ENCODE measurements at regions not wholly inside any gene's neighbourhood (a gene's known extent, or its start where the extent isn't known, plus 50 kb on each side); places are given as distances from the start of the nearest gene placed in this dataset.

- TF ChIP-seq, protein P1, sequence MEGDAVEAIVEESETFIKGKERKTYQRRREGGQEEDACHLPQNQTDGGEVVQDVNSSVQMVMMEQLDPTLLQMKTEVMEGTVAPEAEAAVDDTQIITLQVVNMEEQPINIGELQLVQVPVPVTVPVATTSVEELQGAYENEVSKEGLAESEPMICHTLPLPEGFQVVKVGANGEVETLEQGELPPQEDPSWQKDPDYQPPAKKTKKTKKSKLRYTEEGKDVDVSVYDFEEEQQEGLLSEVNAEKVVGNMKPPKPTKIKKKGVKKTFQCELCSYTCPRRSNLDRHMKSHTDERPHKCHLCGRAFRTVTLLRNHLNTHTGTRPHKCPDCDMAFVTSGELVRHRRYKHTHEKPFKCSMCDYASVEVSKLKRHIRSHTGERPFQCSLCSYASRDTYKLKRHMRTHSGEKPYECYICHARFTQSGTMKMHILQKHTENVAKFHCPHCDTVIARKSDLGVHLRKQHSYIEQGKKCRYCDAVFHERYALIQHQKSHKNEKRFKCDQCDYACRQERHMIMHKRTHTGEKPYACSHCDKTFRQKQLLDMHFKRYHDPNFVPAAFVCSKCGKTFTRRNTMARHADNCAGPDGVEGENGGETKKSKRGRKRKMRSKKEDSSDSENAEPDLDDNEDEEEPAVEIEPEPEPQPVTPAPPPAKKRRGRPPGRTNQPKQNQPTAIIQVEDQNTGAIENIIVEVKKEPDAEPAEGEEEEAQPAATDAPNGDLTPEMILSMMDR (conservative IDR thresholded peaks at IDR 0.05; ENCODE audit: low read length), result no peak
- TF ChIP-seq EZH2phosphoT487 (IDR thresholded peaks at IDR 0.05; ENCODE audit: borderline replicate concordance, low read depth, low read length), result no peak
Observed at GRCh38 chr15:47218295-47218694, 499.0 kb upstream of the SEMA6D start.

Measured in OCI-LY7 (cell line).